ENCODE measurements at regions not wholly inside any gene's neighbourhood (a gene's known extent, or its start where the extent isn't known, plus 50 kb on each side); places are given as distances from the start of the nearest gene placed in this dataset.

DNA sequence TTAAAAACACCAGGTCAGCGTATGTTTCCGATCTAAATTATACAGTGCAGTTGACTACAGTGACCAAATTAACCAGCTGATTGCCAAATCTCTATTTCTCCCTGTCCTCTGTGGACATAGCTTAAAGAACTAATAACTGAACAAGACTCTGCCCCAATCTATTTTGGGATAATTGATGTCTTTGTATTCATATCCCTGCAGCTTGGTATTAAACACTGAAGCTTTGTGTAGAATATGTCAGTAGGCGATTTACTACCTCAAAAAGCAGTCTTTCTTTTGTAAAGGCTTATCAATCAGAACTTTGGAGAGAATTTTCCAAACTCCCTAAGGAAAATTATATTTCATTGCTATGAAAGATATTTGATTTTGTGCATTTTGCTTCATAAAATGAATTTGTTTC, 258.2 kb downstream of the SOX2 start:
- TF ChIP-seq POLR2A (IDR thresholded peaks at IDR 0.05; ENCODE audit: low read depth, low read length), result no peak
- no peak for TF ChIP-seq TAF1 (IDR thresholded peaks at IDR 0.05; ENCODE audit: low read depth, low read length)
- TF ChIP-seq POLR2AphosphoS5 (IDR thresholded peaks at IDR 0.05; ENCODE audit: low read depth, low read length), result no peak
- TF ChIP-seq PAX5 (IDR thresholded peaks at IDR 0.05; ENCODE audit: insufficient read depth, low read length, severe bottlenecking), result no peak
- no peak for TF ChIP-seq SPI1 (IDR thresholded peaks at IDR 0.05; ENCODE audit: low read depth, low read length)
